Activated T-cell treated with anti-CD3 and anti-CD28 coated beads, Interleukin-2, amount 50 U/mL, for 4 hours (primary cell): ENCODE measurements at regions not wholly inside any gene's neighbourhood (a gene's known extent, or its start where the extent isn't known, plus 50 kb on each side); places are given as distances from the start of the nearest gene placed in this dataset.

Experiments used
- ATAC-seq, 2 donors: fragments of 200-7000 bp; cut with Tn5 transposase; one replicate each; pipeline ENCODE4 v1.10.0; 2021
- DNase-seq: peaks from one replicate; pipeline ENCODE4 v3.0.0-alpha.2; 2020
- H3K27me3 Mint-ChIP-seq: one replicate; pipeline ENCODE4 v1.8.0; 2021; ENCODE audit warnings: low read depth, mixed read lengths
- H3K36me3 Mint-ChIP-seq: one replicate; pipeline ENCODE4 v1.8.0; 2022; ENCODE audit warnings: mixed read lengths; ENCODE audit not compliant: insufficient read depth
- H3K4me1 Mint-ChIP-seq: one replicate; pipeline ENCODE4 v1.8.0; 2021; ENCODE audit warnings: low read depth, mixed read lengths
- H3K4me3 Mint-ChIP-seq: one replicate; pipeline ENCODE4 v1.8.0; 2021; ENCODE audit warnings: mild to moderate bottlenecking, moderate library complexity, mixed read lengths
- H3K9me3 Mint-ChIP-seq: one replicate; pipeline ENCODE4 v1.8.0; 2021; ENCODE audit warnings: mixed read lengths

- H3K9me3 Mint-ChIP-seq, result no peaks in the 10 kb centered on the region
- no peak for DNase-seq
These were observed 238.2 kb downstream of the TLE4 start for GRCh38 chr9:79809931-79810330.

GRCh38 chr9:79809316-79809876 is 237.6 kb downstream of the TLE4 start:
- Mint-ChIP-seq H3K4me1 (peaks cover 22% of the 10 kb centered on the region), H3K9me3 (no peaks in the 10 kb centered on the region), H3K27me3 (peaks cover 1% of the 10 kb centered on the region), H3K36me3 (no peaks in the 10 kb centered on the region), H3K4me3 (no peak overlapping the region)
- DNase-seq, result no peak
- ATAC-seq, result no peak

More at GRCh38 chr9:79809931-79810330, 238.2 kb downstream of the TLE4 start:
- no peak for ATAC-seq
- Mint-ChIP-seq H3K36me3 (no peaks in the 10 kb centered on the region), H3K27me3 (peaks cover 1% of the 10 kb centered on the region), H3K4me3 (no peak overlapping the region), H3K4me1 (peaks cover 22% of the 10 kb centered on the region)

- Mint-ChIP-seq H3K36me3 (no peaks in the 10 kb centered on the region), H3K27me3 (peaks cover 1% of the 10 kb centered on the region), H3K4me1 (peaks cover 16% of the 10 kb centered on the region), H3K9me3 (no peaks in the 10 kb centered on the region), H3K4me3 (no peak overlapping the region)
- DNase-seq (no peak), ATAC-seq (no peak)
These were observed 236.2 kb downstream of the TLE4 start for GRCh38 chr9:79807971-79808370.

GRCh38 chr9:79806086-79806485 is 234.3 kb downstream of the TLE4 start:
- Mint-ChIP-seq H3K36me3 (no peaks in the 10 kb centered on the region), H3K4me1 (peaks cover 4% of the 10 kb centered on the region), H3K9me3 (no peaks in the 10 kb centered on the region), H3K4me3 (no peak overlapping the region), H3K27me3 (peaks cover 1% of the 10 kb centered on the region)
- DNase-seq, result no peak
- no peak for ATAC-seq

GRCh38 chr9:79801459-79801858 is 229.7 kb downstream of the TLE4 start:
- no peaks in the 10 kb centered on the region for H3K9me3 Mint-ChIP-seq
- H3K4me1 Mint-ChIP-seq, result no peaks in the 10 kb centered on the region
- no peaks in the 10 kb centered on the region for H3K27me3 Mint-ChIP-seq
- no peak for DNase-seq
- no peak overlapping the region for H3K4me3 Mint-ChIP-seq
- no peak for ATAC-seq
- no peaks in the 10 kb centered on the region for H3K36me3 Mint-ChIP-seq

GRCh38 chr9:79800578-79800977 is 228.8 kb downstream of the TLE4 start:
- no peaks in the 10 kb centered on the region for H3K9me3 Mint-ChIP-seq
- H3K4me3 Mint-ChIP-seq, result no peak overlapping the region
- ATAC-seq, result no peak
- DNase-seq, result no peak
- H3K36me3 Mint-ChIP-seq, result no peaks in the 10 kb centered on the region
- no peaks in the 10 kb centered on the region for H3K4me1 Mint-ChIP-seq
- no peaks in the 10 kb centered on the region for H3K27me3 Mint-ChIP-seq

GRCh38 chr9:79799691-79800335 is 228.0 kb downstream of the TLE4 start:
- DNase-seq (no peak), ATAC-seq (no peak)
- Mint-ChIP-seq H3K9me3 (no peaks in the 10 kb centered on the region), H3K4me1 (no peaks in the 10 kb centered on the region), H3K27me3 (no peaks in the 10 kb centered on the region), H3K4me3 (no peak overlapping the region), H3K36me3 (no peaks in the 10 kb centered on the region)

- DNase-seq, result no peak
- H3K4me3 Mint-ChIP-seq, result no peak overlapping the region
- no peaks in the 10 kb centered on the region for H3K4me1 Mint-ChIP-seq
- H3K36me3 Mint-ChIP-seq, result no peaks in the 10 kb centered on the region
- no peaks in the 10 kb centered on the region for H3K27me3 Mint-ChIP-seq
- ATAC-seq, result no peak
- no peaks in the 10 kb centered on the region for H3K9me3 Mint-ChIP-seq
These were observed 226.7 kb downstream of the TLE4 start for GRCh38 chr9:79798450-79798849.

GRCh38 chr9:79796411-79796810 is 224.6 kb downstream of the TLE4 start:
- Mint-ChIP-seq H3K4me3 (no peak overlapping the region), H3K9me3 (no peaks in the 10 kb centered on the region), H3K36me3 (no peaks in the 10 kb centered on the region), H3K27me3 (no peaks in the 10 kb centered on the region), H3K4me1 (no peaks in the 10 kb centered on the region)
- no peak for DNase-seq
- no peak for ATAC-seq

- no peak for ATAC-seq
- no peak for DNase-seq
- Mint-ChIP-seq H3K9me3 (peaks cover 12% of the 10 kb centered on the region), H3K36me3 (no peaks in the 10 kb centered on the region), H3K4me1 (no peaks in the 10 kb centered on the region), H3K4me3 (no peak overlapping the region), H3K27me3 (peaks cover 2% of the 10 kb centered on the region)
These were observed 216.9 kb downstream of the TLE4 start for GRCh38 chr9:79788662-79789061.

- no peaks in the 10 kb centered on the region for H3K36me3 Mint-ChIP-seq
- DNase-seq, result no peak
- no peaks in the 10 kb centered on the region for H3K9me3 Mint-ChIP-seq
- no peak for ATAC-seq
- H3K4me3 Mint-ChIP-seq, result no peak overlapping the region
- H3K4me1 Mint-ChIP-seq, result no peaks in the 10 kb centered on the region
- no peaks in the 10 kb centered on the region for H3K27me3 Mint-ChIP-seq
These were observed 209.5 kb downstream of the TLE4 start for GRCh38 chr9:79781263-79781662.

GRCh38 chr9:79780559-79780958 is 208.8 kb downstream of the TLE4 start:
- ATAC-seq (no peak), DNase-seq (no peak)
- H3K9me3 Mint-ChIP-seq, result no peaks in the 10 kb centered on the region
- H3K36me3 Mint-ChIP-seq, result no peaks in the 10 kb centered on the region
- H3K27me3 Mint-ChIP-seq, result no peaks in the 10 kb centered on the region
- H3K4me3 Mint-ChIP-seq, result no peak overlapping the region
- no peaks in the 10 kb centered on the region for H3K4me1 Mint-ChIP-seq

GRCh38 chr9:79779901-79780300 is 208.1 kb downstream of the TLE4 start:
- Mint-ChIP-seq H3K9me3 (no peaks in the 10 kb centered on the region), H3K4me1 (no peaks in the 10 kb centered on the region), H3K36me3 (no peaks in the 10 kb centered on the region), H3K4me3 (no peak overlapping the region), H3K27me3 (no peaks in the 10 kb centered on the region)
- DNase-seq, result no peak
- no peak for ATAC-seq

GRCh38 chr9:79778581-79778980 is 206.8 kb downstream of the TLE4 start:
- ATAC-seq (no peak), DNase-seq (no peak)
- H3K36me3 Mint-ChIP-seq, result no peaks in the 10 kb centered on the region
- no peaks in the 10 kb centered on the region for H3K4me1 Mint-ChIP-seq
- H3K4me3 Mint-ChIP-seq, result no peak overlapping the region
- H3K27me3 Mint-ChIP-seq, result no peaks in the 10 kb centered on the region
- H3K9me3 Mint-ChIP-seq, result no peaks in the 10 kb centered on the region

- Mint-ChIP-seq H3K4me3 (no peak overlapping the region), H3K9me3 (no peaks in the 10 kb centered on the region), H3K27me3 (no peaks in the 10 kb centered on the region), H3K36me3 (no peaks in the 10 kb centered on the region), H3K4me1 (no peaks in the 10 kb centered on the region)
- DNase-seq, result no peak
- ATAC-seq, result no peak
These were observed 204.8 kb downstream of the TLE4 start for GRCh38 chr9:79776581-79776980.
